ENCODE measurements at regions not wholly inside any gene's neighbourhood (a gene's known extent, or its start where the extent isn't known, plus 50 kb on each side); places are given as distances from the start of the nearest gene placed in this dataset.

DNA sequence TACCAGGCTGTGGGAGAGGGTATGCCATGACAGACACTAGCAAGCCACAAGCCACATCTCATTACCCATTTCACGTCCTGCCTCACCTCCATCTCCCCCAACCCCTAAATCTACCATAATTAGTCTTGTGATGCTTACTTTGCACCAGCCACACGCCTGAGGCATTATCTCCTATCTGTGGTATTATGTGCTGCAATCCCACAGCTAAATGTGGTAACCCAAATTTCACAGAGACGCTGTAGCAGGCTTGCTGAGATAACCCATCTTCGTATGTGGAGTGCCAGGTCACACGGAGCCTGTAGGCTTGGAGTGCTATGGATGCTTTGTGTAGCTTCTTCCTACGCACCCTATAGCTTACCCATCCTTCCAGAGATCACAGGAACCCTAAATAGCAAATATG, 256.7 kb upstream of the KCNH8 start:
- ChIA-PET POLR2A (ENCODE audit: low non-redundant PET) (no interaction called here), CTCF (no interaction called here)
- TF ChIP-seq, protein P1, sequence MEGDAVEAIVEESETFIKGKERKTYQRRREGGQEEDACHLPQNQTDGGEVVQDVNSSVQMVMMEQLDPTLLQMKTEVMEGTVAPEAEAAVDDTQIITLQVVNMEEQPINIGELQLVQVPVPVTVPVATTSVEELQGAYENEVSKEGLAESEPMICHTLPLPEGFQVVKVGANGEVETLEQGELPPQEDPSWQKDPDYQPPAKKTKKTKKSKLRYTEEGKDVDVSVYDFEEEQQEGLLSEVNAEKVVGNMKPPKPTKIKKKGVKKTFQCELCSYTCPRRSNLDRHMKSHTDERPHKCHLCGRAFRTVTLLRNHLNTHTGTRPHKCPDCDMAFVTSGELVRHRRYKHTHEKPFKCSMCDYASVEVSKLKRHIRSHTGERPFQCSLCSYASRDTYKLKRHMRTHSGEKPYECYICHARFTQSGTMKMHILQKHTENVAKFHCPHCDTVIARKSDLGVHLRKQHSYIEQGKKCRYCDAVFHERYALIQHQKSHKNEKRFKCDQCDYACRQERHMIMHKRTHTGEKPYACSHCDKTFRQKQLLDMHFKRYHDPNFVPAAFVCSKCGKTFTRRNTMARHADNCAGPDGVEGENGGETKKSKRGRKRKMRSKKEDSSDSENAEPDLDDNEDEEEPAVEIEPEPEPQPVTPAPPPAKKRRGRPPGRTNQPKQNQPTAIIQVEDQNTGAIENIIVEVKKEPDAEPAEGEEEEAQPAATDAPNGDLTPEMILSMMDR (conservative IDR thresholded peaks at IDR 0.05; ENCODE audit: low read depth, low read length): no peak
- TF ChIP-seq EZH2 (IDR thresholded peaks at IDR 0.05; ENCODE audit: borderline replicate concordance, low read depth, low read length, poor library complexity, severe bottlenecking): no peak
- Histone ChIP-seq H3K4me1 (ENCODE audit: insufficient read depth, low read length, poor library complexity, severe bottlenecking) (no peaks in the 10 kb centered on the region), H3K4me3 (ENCODE audit: low read depth, low read length, poor library complexity, severe bottlenecking) (no peak overlapping the region), H3K36me3 (ENCODE audit: insufficient read depth, low read length, poor library complexity, severe bottlenecking) (no peaks in the 10 kb centered on the region), H3K27me3 (replicated peaks; ENCODE audit: insufficient read depth, low read depth, low read length, poor library complexity) (no peaks in the 10 kb centered on the region), H3K27ac (ENCODE audit: low read depth, low read length, poor library complexity, severe bottlenecking) (no peak overlapping the region), H3K9me3 (ENCODE audit: low read depth, low read length, poor library complexity, severe bottlenecking) (no peaks in the 10 kb centered on the region)
- intact Hi-C loops (cut with micrococcal nuclease; ENCODE audit: unreplicated experiment): no loop called here
- no TSS peak for BruUV-seq (replicated peaks)
- DNase-seq (ENCODE audit: low spot score): no peak

DNA sequence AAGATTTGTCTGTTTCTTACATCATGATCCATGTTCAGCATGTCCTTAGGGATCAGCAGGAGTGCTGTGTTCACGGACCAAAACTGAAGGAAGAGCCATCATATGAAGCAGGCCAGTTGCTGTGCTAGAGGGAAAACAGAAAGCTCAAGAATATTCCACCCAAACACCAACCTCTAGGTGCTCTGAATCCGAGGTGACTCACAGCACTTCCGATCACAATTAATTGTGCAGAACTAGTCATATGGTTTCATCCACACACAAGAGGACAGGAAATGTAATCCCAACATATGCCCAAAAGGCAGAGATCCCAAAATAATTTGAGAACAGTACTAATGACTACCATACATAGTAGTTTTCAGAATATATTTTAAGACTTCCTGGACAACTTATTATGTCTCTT, 257.9 kb upstream of the KCNH8 start:
- no peak for TF ChIP-seq EZH2 (IDR thresholded peaks at IDR 0.05; ENCODE audit: borderline replicate concordance, low read depth, low read length, poor library complexity, severe bottlenecking)
- TF ChIP-seq, protein P1 (conservative IDR thresholded peaks at IDR 0.05; ENCODE audit: low read depth, low read length): no peak
- no peaks in the 10 kb centered on the region for H3K27me3 ChIP-seq (replicated peaks; ENCODE audit: insufficient read depth, low read depth, low read length, poor library complexity)
- ChIA-PET POLR2A (ENCODE audit: low non-redundant PET) (interaction anchor here (0.6 kb wide), 1 partner anchor 14 kb away, joined by 4 read pairs; no protein-coding TSS in a partner anchor), CTCF (no interaction called here)
- no peak overlapping the region for H3K4me3 ChIP-seq (ENCODE audit: low read depth, low read length, poor library complexity, severe bottlenecking)
- no peaks in the 10 kb centered on the region for H3K9me3 ChIP-seq (ENCODE audit: low read depth, low read length, poor library complexity, severe bottlenecking)
- intact Hi-C loops (cut with micrococcal nuclease; ENCODE audit: unreplicated experiment): no loop called here
- no peak overlapping the region for H3K27ac ChIP-seq (ENCODE audit: low read depth, low read length, poor library complexity, severe bottlenecking)
- no peaks in the 10 kb centered on the region for H3K36me3 ChIP-seq (ENCODE audit: insufficient read depth, low read length, poor library complexity, severe bottlenecking)
- DNase-seq (ENCODE audit: low spot score): peak; percentile 0
- no peaks in the 10 kb centered on the region for H3K4me1 ChIP-seq (ENCODE audit: insufficient read depth, low read length, poor library complexity, severe bottlenecking)
- BruUV-seq (replicated peaks): no TSS peak

DNA sequence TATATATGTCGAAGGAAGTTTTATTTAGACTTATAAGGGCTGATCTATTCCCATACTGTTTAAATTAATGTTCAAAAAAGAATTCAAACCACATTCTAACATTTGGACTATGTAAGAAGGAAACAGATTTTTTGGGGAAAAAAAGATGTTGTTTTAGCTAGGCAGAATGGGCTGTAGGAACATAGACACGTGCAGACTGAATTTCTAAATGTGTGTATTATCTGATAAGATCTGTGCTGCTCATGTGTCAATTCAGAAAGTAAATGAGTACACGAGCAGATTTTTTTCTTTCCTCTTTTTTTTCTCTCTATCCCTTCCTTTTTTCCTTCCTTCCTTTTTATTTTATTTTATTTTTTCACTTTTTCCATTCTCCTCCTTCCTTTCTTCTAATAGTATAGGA, 259.5 kb upstream of the KCNH8 start:
- no peaks in the 10 kb centered on the region for H3K27me3 ChIP-seq (replicated peaks; ENCODE audit: insufficient read depth, low read depth, low read length, poor library complexity)
- H3K36me3 ChIP-seq (ENCODE audit: insufficient read depth, low read length, poor library complexity, severe bottlenecking): no peaks in the 10 kb centered on the region
- CTCF ChIA-PET: no interaction called here
- H3K9me3 ChIP-seq (ENCODE audit: low read depth, low read length, poor library complexity, severe bottlenecking): no peaks in the 10 kb centered on the region
- intact Hi-C loops (cut with micrococcal nuclease; ENCODE audit: unreplicated experiment): no loop called here
- BruUV-seq (replicated peaks): no TSS peak
- DNase-seq (ENCODE audit: low spot score): no peak
- no peak overlapping the region for H3K4me3 ChIP-seq (ENCODE audit: low read depth, low read length, poor library complexity, severe bottlenecking)
- TF ChIP-seq, protein P1 (conservative IDR thresholded peaks at IDR 0.05; ENCODE audit: low read depth, low read length): no peak
- no peak for TF ChIP-seq EZH2 (IDR thresholded peaks at IDR 0.05; ENCODE audit: borderline replicate concordance, low read depth, low read length, poor library complexity, severe bottlenecking)
- POLR2A ChIA-PET (ENCODE audit: low non-redundant PET): no interaction called here
- no peaks in the 10 kb centered on the region for H3K4me1 ChIP-seq (ENCODE audit: insufficient read depth, low read length, poor library complexity, severe bottlenecking)
- H3K27ac ChIP-seq (ENCODE audit: low read depth, low read length, poor library complexity, severe bottlenecking): no peak overlapping the region
